CD4-positive, alpha-beta memory T cell (primary cell): ENCODE measurements at regions not wholly inside any gene's neighbourhood (a gene's known extent, or its start where the extent isn't known, plus 50 kb on each side); places are given as distances from the start of the nearest gene placed in this dataset.
"Not testable (repeated sequence)": the region's sequence is repeated elsewhere in the genome, so short reads cannot be mapped to it uniquely, and the experiment has no call there.

Experiments
- CTCF ChIA-PET: fragments of 350-600 bp; sonication (Branson Sonifier 250); formaldehyde crosslinking; loops from one replicate; lab custom pipeline; 2021; ENCODE audit warnings: inconsistent platforms; ENCODE audit not compliant: partially characterized antibody; lab: Charles Lee
- POLR2A ChIA-PET: fragments of 350-600 bp; sonication (Branson Sonifier 250); formaldehyde crosslinking; loops from one replicate; lab custom pipeline; 2021; ENCODE audit not compliant: partially characterized antibody; lab: Charles Lee
- DNase-seq, 5 donors: peaks; one replicate each; pipeline versions ENCODE4 v3.0.0 to v3.0.0-alpha.2; 2020 to 2022; ENCODE audit warnings: mixed read lengths in 1 of 5
- H3K27ac ChIP-seq: one replicate; pipeline ENCODE4 v1.7.0; 2013; ENCODE audit warnings: low read depth, low read length
- H3K27me3 ChIP-seq: 2 replicates; pipeline ENCODE4 v1.7.0; 2013; ENCODE audit warnings: mild to moderate bottlenecking, low read length, moderate library complexity; ENCODE audit not compliant: insufficient read depth
- H3K36me3 ChIP-seq: 2 replicates; pipeline ENCODE4 v1.7.0; 2013; ENCODE audit warnings: mild to moderate bottlenecking, low read length, moderate library complexity; ENCODE audit not compliant: insufficient read depth
- H3K4me1 ChIP-seq: 2 replicates; pipeline ENCODE4 v1.7.0; 2013; ENCODE audit warnings: mild to moderate bottlenecking, low read length, moderate library complexity; ENCODE audit not compliant: insufficient read depth
- H3K4me3 ChIP-seq, 2 donors: one replicate each; pipeline ENCODE4 v1.7.0; 2013; ENCODE audit warnings: low read length in 2 of 2, mild to moderate bottlenecking in 1 of 2
- H3K9me3 ChIP-seq, 2 donors: one replicate each; pipeline ENCODE4 v1.7.0; 2013; ENCODE audit warnings: low read length in 2 of 2, control low read depth in 1 of 2; ENCODE audit not compliant: control insufficient read depth in 1 of 2
- H3K27ac Mint-ChIP-seq, 7 donors: one replicate each; pipeline ENCODE4 v1.8.0; 2020 to 2021; ENCODE audit warnings: mixed read lengths in 7 of 7, mild to moderate bottlenecking in 6 of 7, inconsistent platforms in 3 of 7, moderate library complexity in 3 of 7
- H3K27me3 Mint-ChIP-seq, 2 donors: one replicate each; pipeline ENCODE4 v1.8.0; 2020 to 2021; ENCODE audit warnings: mixed read lengths in 2 of 2
- H3K36me3 Mint-ChIP-seq, 2 donors: one replicate each; pipeline ENCODE4 v1.8.0; 2020 to 2021; ENCODE audit warnings: mixed read lengths in 2 of 2, inconsistent platforms in 1 of 2, mild to moderate bottlenecking in 1 of 2
- H3K4me1 Mint-ChIP-seq, 4 donors: one replicate each; pipeline ENCODE4 v1.8.0; 2020 to 2021; ENCODE audit warnings: mixed read lengths in 4 of 4, mild to moderate bottlenecking in 1 of 4
- H3K4me3 Mint-ChIP-seq, 8 donors: one replicate each; pipeline ENCODE4 v1.8.0; 2020 to 2021; ENCODE audit warnings: mixed read lengths in 8 of 8, mild to moderate bottlenecking in 7 of 8, moderate library complexity in 6 of 8, inconsistent platforms in 3 of 8
- H3K9me3 Mint-ChIP-seq, 8 donors: one replicate each; pipeline ENCODE4 v1.8.0; 2020 to 2021; ENCODE audit warnings: mixed read lengths in 8 of 8, mild to moderate bottlenecking in 5 of 8, inconsistent platforms in 3 of 8, moderate library complexity in 1 of 8
- intact Hi-C: fragments of 100-400 bp; cut with micrococcal nuclease; formaldehyde crosslinking; loops from one replicate; pipeline ENCODE4 v1.15.1; 2023

- Histone ChIP-seq H3K4me3 (no peak overlapping the region), H3K4me1 (no peaks in the 10 kb centered on the region), H3K27ac (no peak overlapping the region), H3K36me3 (no peaks in the 10 kb centered on the region), H3K9me3 (no peaks in the 10 kb centered on the region), H3K27me3 (no peaks in the 10 kb centered on the region)
- Mint-ChIP-seq H3K9me3 (peaks cover 0 to 3% (median 0%) of the 10 kb centered on the region in 8 donors), H3K4me1 (no peaks in the 10 kb centered on the region), H3K4me3 (no peak overlapping the region), H3K27me3 (peaks cover 3% of the 10 kb centered on the region in 2 donors), H3K27ac (no peak overlapping the region), H3K36me3 (no peaks in the 10 kb centered on the region)
- ChIA-PET POLR2A (no interaction called here), CTCF (no interaction called here)
- intact Hi-C loops, result no loop called here
- no peak for DNase-seq
Observed at GRCh38 chr3:178343433-178344038, 192.7 kb upstream of the KCNMB2 start.

GRCh38 chr3:178345944-178346343, 190.3 kb upstream of the KCNMB2 start:
- ChIA-PET CTCF (no interaction called here), POLR2A (no interaction called here)
- H3K9me3 Mint-ChIP-seq, result peaks cover 0 to 4% (median 0%) of the 10 kb centered on the region in 8 donors
- no peaks in the 10 kb centered on the region for H3K4me1 Mint-ChIP-seq
- intact Hi-C loops, result no loop called here
- H3K4me3 ChIP-seq, result no peak overlapping the region
- H3K4me1 ChIP-seq, result no peaks in the 10 kb centered on the region
- no peaks in the 10 kb centered on the region for H3K36me3 Mint-ChIP-seq
- DNase-seq, result no peak
- no peaks in the 10 kb centered on the region for H3K9me3 ChIP-seq
- no peaks in the 10 kb centered on the region for H3K36me3 ChIP-seq
- no peaks in the 10 kb centered on the region for H3K27me3 ChIP-seq
- H3K27me3 Mint-ChIP-seq, result peaks cover 3% of the 10 kb centered on the region in 2 donors
- H3K27ac ChIP-seq, result no peak overlapping the region
- H3K4me3 Mint-ChIP-seq, result no peak overlapping the region
- no peak overlapping the region for H3K27ac Mint-ChIP-seq

GRCh38 chr3:178348561-178349217, 187.5 kb upstream of the KCNMB2 start:
- H3K4me3 ChIP-seq, H3K27ac Mint-ChIP-seq, intact Hi-C loops, H3K27ac ChIP-seq, CTCF ChIA-PET, H3K27me3 ChIP-seq, H3K9me3 ChIP-seq, H3K4me1 Mint-ChIP-seq, H3K36me3 Mint-ChIP-seq, H3K4me3 Mint-ChIP-seq, H3K27me3 Mint-ChIP-seq, H3K36me3 ChIP-seq, H3K4me1 ChIP-seq, H3K9me3 Mint-ChIP-seq: not testable (repeated sequence)
- POLR2A ChIA-PET, result interaction anchor here (0.6 kb wide), 1 partner anchor 12 kb away, joined by 3 read pairs; no protein-coding TSS in a partner anchor
- DNase-seq, result peak in 1 of 5 donors; percentile 5

GRCh38 chr3:178349218-178349596, 187.0 kb upstream of the KCNMB2 start:
- H3K27me3 Mint-ChIP-seq, H3K9me3 Mint-ChIP-seq, H3K27ac ChIP-seq, CTCF ChIA-PET, intact Hi-C loops, H3K36me3 Mint-ChIP-seq, H3K27ac Mint-ChIP-seq, H3K4me1 Mint-ChIP-seq, H3K9me3 ChIP-seq, H3K36me3 ChIP-seq, DNase-seq, H3K27me3 ChIP-seq, H3K4me3 ChIP-seq, POLR2A ChIA-PET, H3K4me1 ChIP-seq, H3K4me3 Mint-ChIP-seq: not testable (repeated sequence)

- Histone ChIP-seq H3K4me3 (no peak overlapping the region), H3K27me3 (no peaks in the 10 kb centered on the region), H3K27ac (no peak overlapping the region), H3K9me3 (no peaks in the 10 kb centered on the region), H3K4me1 (no peaks in the 10 kb centered on the region), H3K36me3 (no peaks in the 10 kb centered on the region)
- intact Hi-C loops, result no loop called here
- H3K36me3 Mint-ChIP-seq, result no peaks in the 10 kb centered on the region
- H3K27ac Mint-ChIP-seq, result no peak overlapping the region
- H3K9me3 Mint-ChIP-seq, result peaks cover 0 to 4% (median 0%) of the 10 kb centered on the region in 8 donors
- no peak for DNase-seq
- CTCF ChIA-PET, result no interaction called here
- POLR2A ChIA-PET, result no interaction called here
- H3K4me1 Mint-ChIP-seq, result no peaks in the 10 kb centered on the region
- H3K4me3 Mint-ChIP-seq, result no peak overlapping the region
- H3K27me3 Mint-ChIP-seq, result peaks cover 0 to 2% of the 10 kb centered on the region in 2 donors
Observed at GRCh38 chr3:178350763-178351162, 185.5 kb upstream of the KCNMB2 start.

- no peak for DNase-seq
- H3K4me1 Mint-ChIP-seq, result no peaks in the 10 kb centered on the region
- intact Hi-C loops, result no loop called here
- no peaks in the 10 kb centered on the region for H3K27me3 ChIP-seq
- H3K4me3 Mint-ChIP-seq, result no peak overlapping the region
- H3K27ac ChIP-seq, result no peak overlapping the region
- no peak overlapping the region for H3K27ac Mint-ChIP-seq
- ChIA-PET POLR2A (no interaction called here), CTCF (no interaction called here)
- no peaks in the 10 kb centered on the region for H3K27me3 Mint-ChIP-seq
- no peaks in the 10 kb centered on the region for H3K36me3 ChIP-seq
- peaks cover 0 to 4% (median 0%) of the 10 kb centered on the region in 8 donors for H3K9me3 Mint-ChIP-seq
- no peak overlapping the region for H3K4me3 ChIP-seq
- H3K4me1 ChIP-seq, result no peaks in the 10 kb centered on the region
- H3K36me3 Mint-ChIP-seq, result no peaks in the 10 kb centered on the region
- H3K9me3 ChIP-seq, result no peaks in the 10 kb centered on the region
Observed at GRCh38 chr3:178352326-178353005, 183.8 kb upstream of the KCNMB2 start.

GRCh38 chr3:178353006-178353694, 183.1 kb upstream of the KCNMB2 start:
- H3K4me1 ChIP-seq, result no peaks in the 10 kb centered on the region
- no peak for DNase-seq
- Mint-ChIP-seq H3K36me3 (no peaks in the 10 kb centered on the region), H3K4me1 (no peaks in the 10 kb centered on the region), H3K4me3 (no peak overlapping the region), H3K27ac (no peak overlapping the region), H3K27me3 (no peaks in the 10 kb centered on the region), H3K9me3 (peaks cover 0 to 4% (median 0%) of the 10 kb centered on the region in 8 donors)
- intact Hi-C loops, result no loop called here
- CTCF ChIA-PET, result no interaction called here
- H3K4me3 ChIP-seq, result no peak overlapping the region
- POLR2A ChIA-PET, result no interaction called here
- H3K27me3 ChIP-seq, result no peaks in the 10 kb centered on the region
- H3K27ac ChIP-seq, result no peak overlapping the region
- no peaks in the 10 kb centered on the region for H3K36me3 ChIP-seq
- H3K9me3 ChIP-seq, result no peaks in the 10 kb centered on the region
